H9 (cell line): ENCODE measurements at regions not wholly inside any gene's neighbourhood (a gene's known extent, or its start where the extent isn't known, plus 50 kb on each side); places are given as distances from the start of the nearest gene placed in this dataset.
A peak's percentile ranks its signal among the peaks of the same experiment; 100 is the strongest.

ENCODE experiments used
- DNase-seq: peaks from one replicate; pipeline ENCODE4 v3.0.0-alpha.2; 2017
- H2AFZ ChIP-seq: one replicate; pipeline ENCODE4 v1.6.1; 2013; ENCODE audit warnings: mild to moderate bottlenecking, low read length, control low read depth, moderate library complexity
- H2AK5ac ChIP-seq: 2 replicates; pipeline ENCODE4 v1.6.1; 2013; ENCODE audit warnings: low read length, control low read depth, mixed read lengths; ENCODE audit not compliant: insufficient read length
- H2BK120ac ChIP-seq: one replicate; pipeline ENCODE4 v1.6.1; 2013; ENCODE audit warnings: low read depth, mild to moderate bottlenecking, low read length, control low read depth, inconsistent platforms; ENCODE audit not compliant: poor library complexity, severe bottlenecking
- H2BK12ac ChIP-seq: 2 replicates; pipeline ENCODE4 v1.6.1; 2013; ENCODE audit warnings: low read length, control low read depth, mixed read lengths, low read depth; ENCODE audit not compliant: insufficient read length
- H2BK15ac ChIP-seq: 2 replicates; pipeline ENCODE4 v1.6.1; 2013; ENCODE audit warnings: low read depth, low read length, control low read depth
- H2BK20ac ChIP-seq: one replicate; pipeline ENCODE4 v1.6.1; 2013; ENCODE audit warnings: low read depth, mild to moderate bottlenecking, low read length, control low read depth, inconsistent platforms; ENCODE audit not compliant: poor library complexity, severe bottlenecking
- H2BK5ac ChIP-seq: 2 replicates; pipeline ENCODE4 v1.6.1; 2013; ENCODE audit warnings: low read length, control low read depth, mixed read lengths; ENCODE audit not compliant: insufficient read length
- H3K14ac ChIP-seq: 2 replicates; pipeline ENCODE4 v1.6.1; 2013; ENCODE audit warnings: low read length, control low read depth; ENCODE audit not compliant: insufficient read depth
- H3K18ac ChIP-seq: 2 replicates; pipeline ENCODE4 v1.6.1; 2013; ENCODE audit warnings: low read depth, mild to moderate bottlenecking, mixed read lengths, low read length, control low read depth; ENCODE audit not compliant: insufficient read length
- H3K23ac ChIP-seq: 2 replicates; pipeline ENCODE4 v1.6.1; 2013; ENCODE audit warnings: low read length, control low read depth, mixed read lengths, low read depth; ENCODE audit not compliant: insufficient read length
- H3K23me2 ChIP-seq: 2 replicates; pipeline ENCODE4 v1.6.1; 2013; ENCODE audit warnings: low read depth, mild to moderate bottlenecking, mixed read lengths, low read length, control low read depth; ENCODE audit not compliant: insufficient read length, poor library complexity, severe bottlenecking
- H3K27ac ChIP-seq: 2 replicates; pipeline ENCODE4 v1.5.1; 2013; ENCODE audit warnings: low read length, control low read depth, mixed read lengths, low read depth; ENCODE audit not compliant: insufficient read length
- H3K27me3 ChIP-seq: 2 replicates; pipeline ENCODE4 v1.6.1; 2013; ENCODE audit warnings: low read length, control low read depth, inconsistent platforms; ENCODE audit not compliant: insufficient read depth
- H3K4ac ChIP-seq: 2 replicates; pipeline ENCODE4 v1.6.1; 2013; ENCODE audit warnings: low read depth, mild to moderate bottlenecking, control low read depth, inconsistent platforms, low read length, moderate library complexity
- H3K4me1 ChIP-seq: 2 replicates; pipeline ENCODE4 v1.6.1; 2013; ENCODE audit warnings: low read length, control low read depth, inconsistent platforms; ENCODE audit not compliant: insufficient read depth
- H3K4me2 ChIP-seq: 2 replicates; pipeline ENCODE4 v1.6.1; 2013; ENCODE audit warnings: low read length, control low read depth, mixed read lengths; ENCODE audit not compliant: insufficient read length, insufficient read depth
- H3K56ac ChIP-seq: 2 replicates; pipeline ENCODE4 v1.6.1; 2013; ENCODE audit warnings: low read depth, mild to moderate bottlenecking, mixed read lengths, low read length, control low read depth; ENCODE audit not compliant: insufficient read length
- H3K79me1 ChIP-seq: 2 replicates; pipeline ENCODE4 v1.6.1; 2013; ENCODE audit warnings: low read depth, mild to moderate bottlenecking, moderate library complexity, low read length, control low read depth, inconsistent platforms; ENCODE audit not compliant: insufficient read depth, poor library complexity, severe bottlenecking
- H3K79me2 ChIP-seq: 2 replicates; pipeline ENCODE4 v1.6.1; 2013; ENCODE audit warnings: low read length, control low read depth, inconsistent platforms; ENCODE audit not compliant: insufficient read depth
- H3K9ac ChIP-seq: 2 replicates; pipeline ENCODE4 v1.6.1; 2013; ENCODE audit warnings: low read length, control low read depth, mixed read lengths; ENCODE audit not compliant: insufficient read length; ENCODE audit errors: extremely low read depth
- H3K9me3 ChIP-seq: one replicate; pipeline ENCODE4 v1.6.1; 2013; ENCODE audit warnings: low read depth, low read length, inconsistent platforms; ENCODE audit not compliant: control insufficient read depth
- H3T11ph ChIP-seq: one replicate; pipeline ENCODE4 v1.6.1; 2013; ENCODE audit warnings: mild to moderate bottlenecking, low read length, control low read depth, inconsistent platforms
- H4K20me1 ChIP-seq: one replicate; pipeline ENCODE4 v1.6.1; 2013; ENCODE audit not compliant: control insufficient read depth, insufficient read length, insufficient read depth
- H4K5ac ChIP-seq: 2 replicates; pipeline ENCODE4 v1.6.1; 2013; ENCODE audit warnings: low read depth, mild to moderate bottlenecking, mixed read lengths, low read length, control low read depth; ENCODE audit not compliant: insufficient read length
- H4K8ac ChIP-seq: replicated peaks from 2 replicates; pipeline ENCODE4 v1.6.1; 2013; ENCODE audit warnings: low read length, control low read depth, mixed read lengths, low read depth; ENCODE audit not compliant: insufficient read length
- H4K91ac ChIP-seq: 2 replicates; pipeline ENCODE4 v1.6.1; 2013; ENCODE audit warnings: low read depth, mild to moderate bottlenecking, moderate library complexity, mixed read lengths, low read length, control low read depth; ENCODE audit not compliant: insufficient read length
- H3K27ac Mint-ChIP-seq, 3 experiments: 2 replicates in 2 of 3; 3 replicates in 1 of 3; pipeline ENCODE4 v1.8.0; 2020 to 2021; ENCODE audit warnings: mixed read lengths in 3 of 3, mild to moderate bottlenecking in 1 of 3, moderate library complexity in 1 of 3
- H3K27me3 Mint-ChIP-seq: 2 replicates; pipeline ENCODE4 v1.8.0; 2021; ENCODE audit warnings: low read depth, mild to moderate bottlenecking, moderate library complexity, mixed read lengths
- H3K36me3 Mint-ChIP-seq, 3 experiments: 2 replicates in 2 of 3; 3 replicates in 1 of 3; pipeline ENCODE4 v1.8.0; 2020 to 2021; ENCODE audit warnings: low read depth in 3 of 3, mixed read lengths in 3 of 3; ENCODE audit not compliant: insufficient read depth in 1 of 3
- H3K4me1 Mint-ChIP-seq, 2 experiments: 2 replicates each; pipeline ENCODE4 v1.8.0; 2020; ENCODE audit warnings: mixed read lengths in 2 of 2
- H3K4me3 Mint-ChIP-seq, 2 experiments: 2 replicates in 1 of 2; 3 replicates in 1 of 2; pipeline ENCODE4 v1.8.0; 2020 to 2021; ENCODE audit warnings: mild to moderate bottlenecking in 2 of 2, mixed read lengths in 2 of 2, moderate library complexity in 1 of 2
- H3K9me3 Mint-ChIP-seq, 2 experiments: 2 replicates in 1 of 2; 3 replicates in 1 of 2; pipeline ENCODE4 v1.8.0; 2020; ENCODE audit warnings: mild to moderate bottlenecking in 2 of 2, mixed read lengths in 2 of 2, moderate library complexity in 1 of 2
- WGBS: extraction: QIAGEN DNeasy Blood & Tissue Kit; methylation state at CpG from one replicate; pipeline ENCODE4 v1.1.7; 2013; ENCODE audit warnings: missing lambda C conversion rate, low lambda C conversion rate, mixed read lengths; ENCODE audit not compliant: insufficient read length; ENCODE audit errors: extremely low coverage; 5-methylcytosine and 5-hydroxymethylcytosine counted together
- TF ChIP-seq, protein P1 (sequence below): fragments of 200-600 bp; sonication (generic); conservative IDR thresholded peaks from 3 replicates; pipeline ENCODE4 v1.8.0; 2021; ENCODE audit warnings: antibody characterized with exemption, mild to moderate bottlenecking

DNA sequence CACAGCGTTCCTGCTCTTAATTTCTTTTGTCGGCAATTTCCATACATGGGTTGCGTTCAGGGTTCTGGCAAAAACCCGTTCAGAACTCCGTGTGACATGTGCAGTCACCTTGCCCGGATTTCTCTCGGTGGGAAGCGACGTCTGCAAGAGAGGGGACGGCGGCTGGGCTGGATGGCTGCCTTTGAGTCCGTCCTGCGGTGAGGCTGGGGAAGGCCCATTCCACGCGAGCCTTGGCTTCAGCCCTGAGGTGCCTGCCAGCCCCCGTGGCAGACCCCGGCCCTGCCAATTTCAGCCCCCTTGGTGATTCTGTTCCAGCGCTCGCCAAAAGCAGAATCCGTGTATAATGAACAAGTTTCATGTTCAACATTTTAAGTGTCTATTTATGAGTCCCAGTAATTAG lies 72.6 kb upstream of the TSHZ3 start:
- Histone ChIP-seq H3K4me1 (peaks cover 30% of the 10 kb centered on the region; the same call in 1 of the 2 replicates), H2BK12ac (peak overlapping the region; percentile 38), H3K79me1 (no peaks in the 10 kb centered on the region), H3K79me2 (no peaks in the 10 kb centered on the region), H2BK20ac (no peak overlapping the region), H3K18ac (peak overlapping the region; percentile 22), H3K23me2 (no peaks in the 10 kb centered on the region), H2AFZ (no peak overlapping the region), H4K20me1 (no peaks in the 10 kb centered on the region), H4K8ac (no peak overlapping the region), H3K9ac (no peak overlapping the region), H2BK5ac (no peak overlapping the region), H2AK5ac (no peak overlapping the region), H3K27me3 (no peaks in the 10 kb centered on the region), H3K56ac (no peak overlapping the region), H4K5ac (no peak overlapping the region), H3K4ac (no peak overlapping the region), H3T11ph (no peak overlapping the region), H3K4me2 (no peak overlapping the region), H3K23ac (no peak overlapping the region), H3K14ac (no peak overlapping the region), H2BK15ac (no peak overlapping the region), H3K27ac (no peak overlapping the region), H4K91ac (peak overlapping the region; percentile 47), H3K9me3 (no peaks in the 10 kb centered on the region), H2BK120ac (no peak overlapping the region)
- Mint-ChIP-seq H3K9me3 (no peaks in the 10 kb centered on the region), H3K27ac (peak overlapping the region in 2 of 3 experiments; percentile 85 to 93; a peak in 2 of 7 replicates), H3K4me1 (peaks cover 78 to 83% of the 10 kb centered on the region in 2 experiments), H3K27me3 (no peaks in the 10 kb centered on the region), H3K36me3 (no peaks in the 10 kb centered on the region), H3K4me3 (peak overlapping the region in 1 of 2 experiments; percentile 24; a peak in 2 of 5 replicates)
- TF ChIP-seq, protein P1, sequence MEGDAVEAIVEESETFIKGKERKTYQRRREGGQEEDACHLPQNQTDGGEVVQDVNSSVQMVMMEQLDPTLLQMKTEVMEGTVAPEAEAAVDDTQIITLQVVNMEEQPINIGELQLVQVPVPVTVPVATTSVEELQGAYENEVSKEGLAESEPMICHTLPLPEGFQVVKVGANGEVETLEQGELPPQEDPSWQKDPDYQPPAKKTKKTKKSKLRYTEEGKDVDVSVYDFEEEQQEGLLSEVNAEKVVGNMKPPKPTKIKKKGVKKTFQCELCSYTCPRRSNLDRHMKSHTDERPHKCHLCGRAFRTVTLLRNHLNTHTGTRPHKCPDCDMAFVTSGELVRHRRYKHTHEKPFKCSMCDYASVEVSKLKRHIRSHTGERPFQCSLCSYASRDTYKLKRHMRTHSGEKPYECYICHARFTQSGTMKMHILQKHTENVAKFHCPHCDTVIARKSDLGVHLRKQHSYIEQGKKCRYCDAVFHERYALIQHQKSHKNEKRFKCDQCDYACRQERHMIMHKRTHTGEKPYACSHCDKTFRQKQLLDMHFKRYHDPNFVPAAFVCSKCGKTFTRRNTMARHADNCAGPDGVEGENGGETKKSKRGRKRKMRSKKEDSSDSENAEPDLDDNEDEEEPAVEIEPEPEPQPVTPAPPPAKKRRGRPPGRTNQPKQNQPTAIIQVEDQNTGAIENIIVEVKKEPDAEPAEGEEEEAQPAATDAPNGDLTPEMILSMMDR, result no peak
- WGBS, result no CpG with 5 or more reads among the region's 20 CpGs
- DNase-seq, result peak; percentile 34
